ENCODE measurements at regions not wholly inside any gene's neighbourhood (a gene's known extent, or its start where the extent isn't known, plus 50 kb on each side); places are given as distances from the start of the nearest gene placed in this dataset.

- Histone ChIP-seq H3K4me1 (ENCODE audit: control insufficient read depth in 2 of 2, insufficient read depth in 2 of 2, low read length in 2 of 2) (no peaks in the 10 kb centered on the region), H3K27ac (ENCODE audit: low read depth in 1 of 2, low read length in 1 of 2) (no peak overlapping the region), H3K36me3 (ENCODE audit: control insufficient read depth in 2 of 2, insufficient read depth in 2 of 2, low read length in 1 of 2) (no peaks in the 10 kb centered on the region), H3K4me3 (ENCODE audit: low read length in 2 of 2) (no peak overlapping the region), H3K9me3 (ENCODE audit: control insufficient read depth in 2 of 2, insufficient read depth in 1 of 2, low read length in 1 of 2) (no peaks in the 10 kb centered on the region), H3K27me3 (ENCODE audit: control insufficient read depth in 2 of 2, insufficient read depth in 1 of 2, low read length in 1 of 2) (no peaks in the 10 kb centered on the region)
- no peak for DNase-seq (ENCODE audit: low read depth in 6 of 9, low spot score in 9 of 9)
- WGBS, result 65% methylated on average over 3 of the region's 3 CpGs
Measured at GRCh38 chr3:168168743-168169142, 73.0 kb upstream of the GOLIM4 start.

- WGBS, result 22% methylated on average over 6 of the region's 6 CpGs
- DNase-seq (ENCODE audit: low read depth in 6 of 9, low spot score in 9 of 9), result peak; percentile 22 to 73 (median 36)
- H3K4me1 ChIP-seq (ENCODE audit: control insufficient read depth in 2 of 2, insufficient read depth in 2 of 2, low read length in 2 of 2), result no peaks in the 10 kb centered on the region
- no peaks in the 10 kb centered on the region for H3K36me3 ChIP-seq (ENCODE audit: control insufficient read depth in 2 of 2, insufficient read depth in 2 of 2, low read length in 1 of 2)
- no peaks in the 10 kb centered on the region for H3K27me3 ChIP-seq (ENCODE audit: control insufficient read depth in 2 of 2, insufficient read depth in 1 of 2, low read length in 1 of 2)
- H3K9me3 ChIP-seq (ENCODE audit: control insufficient read depth in 2 of 2, insufficient read depth in 1 of 2, low read length in 1 of 2), result no peaks in the 10 kb centered on the region
- H3K4me3 ChIP-seq (ENCODE audit: low read length in 2 of 2), result no peak overlapping the region
- no peak overlapping the region for H3K27ac ChIP-seq (ENCODE audit: low read depth in 1 of 2, low read length in 1 of 2)
Measured at GRCh38 chr3:168165390-168166269, 69.9 kb upstream of the GOLIM4 start.

- WGBS, result 94% methylated on average over 1 of the region's 1 CpG
- H3K4me1 ChIP-seq (ENCODE audit: control insufficient read depth in 2 of 2, insufficient read depth in 2 of 2, low read length in 2 of 2), result no peaks in the 10 kb centered on the region
- DNase-seq (ENCODE audit: low read depth in 6 of 9, low spot score in 9 of 9), result no peak
- no peaks in the 10 kb centered on the region for H3K27me3 ChIP-seq (ENCODE audit: control insufficient read depth in 2 of 2, insufficient read depth in 1 of 2, low read length in 1 of 2)
- no peak overlapping the region for H3K27ac ChIP-seq (ENCODE audit: low read depth in 1 of 2, low read length in 1 of 2)
- H3K9me3 ChIP-seq (ENCODE audit: control insufficient read depth in 2 of 2, insufficient read depth in 1 of 2, low read length in 1 of 2), result no peaks in the 10 kb centered on the region
- H3K36me3 ChIP-seq (ENCODE audit: control insufficient read depth in 2 of 2, insufficient read depth in 2 of 2, low read length in 1 of 2), result no peaks in the 10 kb centered on the region
- H3K4me3 ChIP-seq (ENCODE audit: low read length in 2 of 2), result no peak overlapping the region
Measured at GRCh38 chr3:168162172-168162571, 66.4 kb upstream of the GOLIM4 start.

GRCh38 chr3:168161696-168162095 is 66.0 kb upstream of the GOLIM4 start:
- Histone ChIP-seq H3K4me3 (ENCODE audit: low read length in 2 of 2) (no peak overlapping the region), H3K27me3 (ENCODE audit: control insufficient read depth in 2 of 2, insufficient read depth in 1 of 2, low read length in 1 of 2) (no peaks in the 10 kb centered on the region), H3K9me3 (ENCODE audit: control insufficient read depth in 2 of 2, insufficient read depth in 1 of 2, low read length in 1 of 2) (no peaks in the 10 kb centered on the region), H3K27ac (ENCODE audit: low read depth in 1 of 2, low read length in 1 of 2) (no peak overlapping the region), H3K4me1 (ENCODE audit: control insufficient read depth in 2 of 2, insufficient read depth in 2 of 2, low read length in 2 of 2) (no peaks in the 10 kb centered on the region), H3K36me3 (ENCODE audit: control insufficient read depth in 2 of 2, insufficient read depth in 2 of 2, low read length in 1 of 2) (no peaks in the 10 kb centered on the region)
- 96% methylated on average over 4 of the region's 4 CpGs for WGBS
- DNase-seq (ENCODE audit: low read depth in 6 of 9, low spot score in 9 of 9), result no peak

- no peaks in the 10 kb centered on the region for H3K4me1 ChIP-seq (ENCODE audit: control insufficient read depth in 2 of 2, insufficient read depth in 2 of 2, low read length in 2 of 2)
- H3K36me3 ChIP-seq (ENCODE audit: control insufficient read depth in 2 of 2, insufficient read depth in 2 of 2, low read length in 1 of 2), result no peaks in the 10 kb centered on the region
- no peak for DNase-seq (ENCODE audit: low read depth in 6 of 9, low spot score in 9 of 9)
- no peaks in the 10 kb centered on the region for H3K27me3 ChIP-seq (ENCODE audit: control insufficient read depth in 2 of 2, insufficient read depth in 1 of 2, low read length in 1 of 2)
- H3K9me3 ChIP-seq (ENCODE audit: control insufficient read depth in 2 of 2, insufficient read depth in 1 of 2, low read length in 1 of 2), result peaks cover 0 to 6% of the 10 kb centered on the region in 2 donors
- 95% methylated on average over 2 of the region's 2 CpGs for WGBS
- H3K4me3 ChIP-seq (ENCODE audit: low read length in 2 of 2), result no peak overlapping the region
- no peak overlapping the region for H3K27ac ChIP-seq (ENCODE audit: low read depth in 1 of 2, low read length in 1 of 2)
Measured at GRCh38 chr3:168157903-168158302, 62.2 kb upstream of the GOLIM4 start.

- no peak overlapping the region for H3K27ac ChIP-seq (ENCODE audit: low read depth in 1 of 2, low read length in 1 of 2)
- WGBS, result 66% methylated on average over 2 of the region's 2 CpGs
- no peaks in the 10 kb centered on the region for H3K27me3 ChIP-seq (ENCODE audit: control insufficient read depth in 2 of 2, insufficient read depth in 1 of 2, low read length in 1 of 2)
- H3K4me1 ChIP-seq (ENCODE audit: control insufficient read depth in 2 of 2, insufficient read depth in 2 of 2, low read length in 2 of 2), result no peaks in the 10 kb centered on the region
- H3K4me3 ChIP-seq (ENCODE audit: low read length in 2 of 2), result no peak overlapping the region
- H3K9me3 ChIP-seq (ENCODE audit: control insufficient read depth in 2 of 2, insufficient read depth in 1 of 2, low read length in 1 of 2), result peaks cover 2 to 13% of the 10 kb centered on the region in 2 donors
- no peaks in the 10 kb centered on the region for H3K36me3 ChIP-seq (ENCODE audit: control insufficient read depth in 2 of 2, insufficient read depth in 2 of 2, low read length in 1 of 2)
- DNase-seq (ENCODE audit: low read depth in 6 of 9, low spot score in 9 of 9), result no peak
Measured at GRCh38 chr3:168157099-168157700, 61.5 kb upstream of the GOLIM4 start.

- DNase-seq (ENCODE audit: low read depth in 6 of 9, low spot score in 9 of 9), result peak in 1 of 9 donors; percentile 2
- H3K4me1 ChIP-seq (ENCODE audit: control insufficient read depth in 2 of 2, insufficient read depth in 2 of 2, low read length in 2 of 2), result no peaks in the 10 kb centered on the region
- H3K27ac ChIP-seq (ENCODE audit: low read depth in 1 of 2, low read length in 1 of 2), result no peak overlapping the region
- H3K36me3 ChIP-seq (ENCODE audit: control insufficient read depth in 2 of 2, insufficient read depth in 2 of 2, low read length in 1 of 2), result no peaks in the 10 kb centered on the region
- H3K27me3 ChIP-seq (ENCODE audit: control insufficient read depth in 2 of 2, insufficient read depth in 1 of 2, low read length in 1 of 2), result no peaks in the 10 kb centered on the region
- peaks cover 2 to 13% of the 10 kb centered on the region in 2 donors for H3K9me3 ChIP-seq (ENCODE audit: control insufficient read depth in 2 of 2, insufficient read depth in 1 of 2, low read length in 1 of 2)
- WGBS, result 45% methylated on average over 6 of the region's 6 CpGs
- no peak overlapping the region for H3K4me3 ChIP-seq (ENCODE audit: low read length in 2 of 2)
Measured at GRCh38 chr3:168156479-168156878, 60.8 kb upstream of the GOLIM4 start.

GRCh38 chr3:168155303-168155702 is 59.6 kb upstream of the GOLIM4 start:
- no peak overlapping the region for H3K4me3 ChIP-seq (ENCODE audit: low read length in 2 of 2)
- no peak for DNase-seq (ENCODE audit: low read depth in 6 of 9, low spot score in 9 of 9)
- H3K4me1 ChIP-seq (ENCODE audit: control insufficient read depth in 2 of 2, insufficient read depth in 2 of 2, low read length in 2 of 2), result no peaks in the 10 kb centered on the region
- H3K36me3 ChIP-seq (ENCODE audit: control insufficient read depth in 2 of 2, insufficient read depth in 2 of 2, low read length in 1 of 2), result no peaks in the 10 kb centered on the region
- H3K27me3 ChIP-seq (ENCODE audit: control insufficient read depth in 2 of 2, insufficient read depth in 1 of 2, low read length in 1 of 2), result no peaks in the 10 kb centered on the region
- H3K9me3 ChIP-seq (ENCODE audit: control insufficient read depth in 2 of 2, insufficient read depth in 1 of 2, low read length in 1 of 2), result peaks cover 2 to 13% of the 10 kb centered on the region in 2 donors
- H3K27ac ChIP-seq (ENCODE audit: low read depth in 1 of 2, low read length in 1 of 2), result no peak overlapping the region

GRCh38 chr3:168154089-168154488 is 58.4 kb upstream of the GOLIM4 start:
- H3K4me3 ChIP-seq (ENCODE audit: low read length in 2 of 2), result no peak overlapping the region
- WGBS, result 90% methylated on average over 2 of the region's 2 CpGs
- no peak for DNase-seq (ENCODE audit: low read depth in 6 of 9, low spot score in 9 of 9)

More at GRCh38 chr3:168154089-168154488, 58.4 kb upstream of the GOLIM4 start:
- Histone ChIP-seq H3K9me3 (ENCODE audit: control insufficient read depth in 2 of 2, insufficient read depth in 1 of 2, low read length in 1 of 2) (peaks cover 2 to 13% of the 10 kb centered on the region in 2 donors), H3K27ac (ENCODE audit: low read depth in 1 of 2, low read length in 1 of 2) (no peak overlapping the region), H3K36me3 (ENCODE audit: control insufficient read depth in 2 of 2, insufficient read depth in 2 of 2, low read length in 1 of 2) (no peaks in the 10 kb centered on the region), H3K27me3 (ENCODE audit: control insufficient read depth in 2 of 2, insufficient read depth in 1 of 2, low read length in 1 of 2) (no peaks in the 10 kb centered on the region), H3K4me1 (ENCODE audit: control insufficient read depth in 2 of 2, insufficient read depth in 2 of 2, low read length in 2 of 2) (no peaks in the 10 kb centered on the region)

Data from thymus (tissue), 11 donors.